HG03095 (cell line): ENCODE measurements at regions not wholly inside any gene's neighbourhood (a gene's known extent, or its start where the extent isn't known, plus 50 kb on each side); places are given as distances from the start of the nearest gene placed in this dataset.

ENCODE experiments used
- ATAC-seq: cut with Tn5 transposase; IDR thresholded peaks from one replicate; pipeline ENCODE4 v1.9.1; 2021; ENCODE audit warnings: moderate library complexity; ENCODE audit not compliant: unreplicated experiment

GRCh38 chr11:128269466-128269865 is 317.9 kb downstream of the ETS1 start:
- no peak for ATAC-seq

DNA sequence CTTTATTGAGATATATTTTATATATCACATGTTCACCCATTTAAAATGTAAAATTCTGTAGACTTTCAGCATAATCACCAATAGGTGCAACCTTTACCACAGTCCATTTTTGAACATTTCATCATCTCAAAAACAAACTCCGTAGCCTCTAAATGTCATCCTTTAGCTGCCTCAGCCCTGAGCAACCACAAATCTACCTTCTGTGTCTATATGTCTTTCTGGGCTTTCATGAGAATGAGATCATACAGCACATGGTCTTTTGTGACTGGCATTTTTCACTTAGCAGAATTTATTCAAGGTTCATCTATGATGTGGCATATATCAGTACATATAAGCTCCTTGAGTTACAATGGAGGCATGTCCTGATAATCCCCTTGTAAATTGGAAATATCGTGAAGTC is 320.5 kb downstream of the ETS1 start:
- no peak for ATAC-seq

DNA sequence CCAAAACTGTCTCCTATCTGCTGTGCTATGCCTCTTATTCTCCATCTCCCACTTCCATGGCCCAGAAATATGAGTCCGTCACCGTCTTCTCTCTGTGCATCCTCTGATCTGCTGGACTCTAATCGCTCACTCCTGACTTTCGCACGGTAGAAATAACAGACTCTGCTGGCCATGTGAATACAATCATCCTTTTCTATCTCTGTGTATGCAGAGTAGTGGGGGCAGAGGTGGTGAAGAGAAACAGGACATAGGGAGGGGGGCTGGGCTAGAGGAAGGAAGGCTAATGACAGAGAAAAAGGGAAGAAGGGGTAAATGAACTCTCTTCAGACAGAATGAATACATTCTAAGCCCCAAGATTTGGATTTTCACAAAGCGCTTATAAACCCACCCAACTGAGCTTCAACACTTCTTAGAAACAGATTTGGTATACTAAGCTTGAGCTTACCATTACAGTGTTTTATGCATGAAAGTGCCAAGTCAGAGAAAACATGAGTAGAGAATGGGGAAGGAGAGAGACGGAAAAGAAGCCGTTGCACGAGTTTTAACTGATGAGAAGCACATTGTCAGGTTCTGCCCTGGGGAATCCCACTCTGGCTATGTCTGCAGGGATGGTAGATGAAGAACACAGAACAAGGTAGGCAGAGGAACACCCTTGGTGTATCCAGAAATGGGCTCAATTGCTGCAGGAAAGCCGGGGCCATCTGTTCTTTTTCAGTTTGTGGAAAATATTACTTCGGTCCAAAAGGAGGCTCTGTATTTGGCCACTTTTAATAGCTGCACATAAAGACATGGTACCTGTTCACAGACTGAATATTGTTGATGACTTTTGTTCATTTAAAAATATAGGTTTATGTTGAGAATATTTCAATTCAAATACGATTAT is 324.7 kb downstream of the ETS1 start:
- ATAC-seq = no peak

DNA sequence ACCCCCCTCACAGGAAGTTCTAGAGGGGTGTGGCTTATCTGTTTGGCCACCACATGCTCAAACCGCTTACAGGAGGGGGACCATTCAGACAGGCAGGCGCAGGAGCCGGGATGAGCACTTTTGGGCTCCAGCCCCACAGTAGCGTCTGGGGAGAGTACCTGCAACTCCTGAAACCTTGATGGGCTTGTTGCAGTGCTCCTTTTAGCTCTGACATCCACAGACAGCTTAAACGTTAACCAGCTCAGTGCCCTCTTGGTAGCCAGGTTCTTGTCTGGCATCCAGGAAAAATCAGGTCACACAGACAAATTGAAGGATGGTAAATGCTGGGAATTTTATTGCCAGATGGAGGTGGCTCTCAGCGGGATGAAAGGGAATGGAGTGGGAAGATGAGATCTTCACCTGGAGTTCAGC is 326.3 kb downstream of the ETS1 start:
- no peak for ATAC-seq

DNA sequence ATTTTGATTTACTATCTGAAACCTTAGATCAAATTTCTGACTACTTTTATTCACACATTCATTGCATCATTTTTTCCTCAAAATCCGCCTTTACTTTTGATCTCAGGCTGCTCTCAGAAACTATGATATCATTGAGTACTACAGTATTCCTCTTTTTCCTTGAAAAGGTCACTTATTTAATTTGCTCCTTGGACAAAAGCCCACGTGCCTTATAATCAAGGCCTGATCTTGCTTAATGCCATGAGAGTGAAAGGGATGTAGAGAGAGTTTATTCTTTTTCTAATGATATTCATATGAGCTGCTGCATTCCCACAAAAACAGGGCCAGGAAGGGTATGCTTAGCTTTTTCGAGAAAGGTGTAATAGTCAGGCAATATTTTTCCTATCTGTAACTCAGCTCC is 327.0 kb downstream of the ETS1 start:
- no peak for ATAC-seq

DNA sequence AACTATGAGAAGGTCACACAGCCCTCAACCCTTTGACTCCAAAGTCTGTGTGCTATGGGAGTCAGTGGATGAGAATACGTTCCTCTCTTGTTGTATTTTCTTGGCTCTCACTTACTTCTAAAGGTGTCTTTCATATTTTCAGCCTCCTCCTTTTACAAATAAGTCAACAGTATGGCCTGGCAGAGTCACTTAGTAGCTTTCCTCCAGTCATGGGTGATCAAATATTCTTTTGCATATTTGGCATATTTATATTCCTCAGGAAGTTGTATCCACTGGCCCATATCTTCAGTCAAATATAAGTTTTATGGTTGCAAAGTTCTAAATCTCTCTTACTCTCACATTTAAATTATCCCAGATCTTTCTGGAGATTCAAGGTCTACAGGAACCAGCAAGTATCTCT is 327.5 kb downstream of the ETS1 start:
- no peak for ATAC-seq

DNA sequence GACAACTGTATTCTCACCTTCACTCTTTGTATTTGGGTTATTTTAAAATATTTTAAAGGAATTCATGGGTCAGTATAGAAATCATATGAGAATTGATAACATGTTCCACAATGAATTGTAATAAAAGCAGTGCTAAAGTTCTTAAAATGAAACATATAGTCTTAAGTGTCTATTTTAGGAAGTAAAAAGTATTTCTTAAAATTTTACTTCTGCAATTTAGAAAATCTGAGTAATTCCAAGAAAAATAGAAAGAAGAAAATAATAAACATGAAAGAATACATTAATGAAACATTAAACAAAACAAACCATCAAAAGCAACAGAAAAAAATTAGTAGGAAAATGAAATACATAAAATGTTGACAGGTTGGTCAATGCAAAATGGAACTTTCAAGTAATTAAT is 332.4 kb downstream of the ETS1 start:
- ATAC-seq = no peak

GRCh38 chr11:128251140-128251539 is 336.2 kb downstream of the ETS1 start:
- no peak for ATAC-seq

GRCh38 chr11:128250482-128250881 is 336.9 kb downstream of the ETS1 start:
- ATAC-seq = no peak

DNA sequence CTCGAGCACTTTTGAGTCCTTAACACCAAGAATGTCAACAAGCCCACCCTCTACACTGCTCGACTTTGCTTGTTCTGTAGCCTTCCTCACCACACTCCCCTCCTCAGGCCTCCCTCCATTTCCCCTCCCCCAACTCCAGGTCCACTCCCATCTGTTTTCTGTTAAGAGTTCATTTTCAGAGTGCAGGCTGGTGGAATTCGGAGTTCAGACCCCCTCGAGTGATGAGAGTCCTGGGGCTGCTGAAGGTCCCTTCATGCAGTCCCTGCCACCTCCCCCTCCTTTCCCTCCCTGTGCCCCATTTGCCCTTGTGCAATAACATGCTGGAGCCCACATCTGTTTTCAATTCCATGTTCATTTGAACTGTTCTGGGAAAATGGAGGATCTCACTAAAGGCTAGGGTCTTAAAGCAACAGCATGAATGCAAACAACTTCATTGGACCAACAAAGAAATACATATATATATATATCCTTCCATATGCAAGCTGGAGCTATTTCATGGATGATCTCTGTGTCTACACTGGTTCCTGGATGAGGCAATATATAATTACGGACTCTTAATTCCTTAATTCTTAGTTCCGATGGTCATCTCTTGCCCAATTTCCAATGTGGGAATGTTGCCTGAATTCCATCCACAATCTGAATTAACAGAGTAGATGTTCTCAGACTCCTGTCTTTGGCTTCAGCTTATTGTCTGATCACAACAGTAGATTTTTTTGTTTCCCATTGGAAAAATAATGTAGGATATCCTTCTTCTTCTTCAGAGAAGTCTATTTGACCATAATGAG is 340.4 kb downstream of the ETS1 start:
- ATAC-seq = no peak

DNA sequence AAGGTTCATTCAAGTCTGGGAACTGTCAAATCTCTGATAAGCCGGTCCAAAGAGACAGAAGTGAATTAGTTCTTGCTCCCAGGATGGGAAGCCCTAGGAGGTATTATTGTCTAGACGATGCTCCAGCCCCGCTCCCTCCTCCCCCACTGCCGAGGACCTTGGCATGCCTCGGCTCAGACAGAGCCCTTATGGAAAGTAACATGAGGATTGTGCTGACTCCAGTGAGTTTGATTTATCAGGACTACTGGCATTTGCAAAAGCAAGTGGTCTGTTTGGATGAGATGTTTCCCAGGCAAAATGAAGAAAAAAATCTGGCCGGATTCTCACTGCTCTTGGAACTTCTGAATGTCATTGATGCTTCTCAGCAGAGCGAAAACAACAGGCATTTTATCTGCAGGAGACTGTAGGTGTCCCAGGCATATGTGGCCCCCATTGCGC is 341.0 kb downstream of the ETS1 start:
- no peak for ATAC-seq

DNA sequence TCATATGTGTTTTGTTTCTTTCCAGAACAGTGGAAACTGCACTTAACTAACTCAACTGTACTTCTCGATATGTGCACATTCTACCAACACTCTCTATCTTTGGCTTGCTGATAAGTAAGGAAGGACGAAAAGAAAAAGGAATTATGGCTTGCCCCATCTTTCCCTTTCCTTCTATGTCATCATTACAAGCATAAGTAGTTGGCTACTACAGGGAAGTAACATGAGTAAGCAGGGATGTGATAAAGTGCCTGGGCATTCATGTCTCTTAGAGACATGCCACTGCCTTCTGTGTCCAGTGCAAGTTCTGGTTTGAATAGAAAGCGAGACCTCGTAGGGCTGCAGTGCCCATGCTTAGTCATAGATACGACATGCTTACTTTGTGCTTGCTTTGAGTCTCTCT is 342.5 kb downstream of the ETS1 start:
- ATAC-seq = no peak

- no peak for ATAC-seq
These were observed 344.9 kb downstream of the ETS1 start for GRCh38 chr11:128242451-128242850.

DNA sequence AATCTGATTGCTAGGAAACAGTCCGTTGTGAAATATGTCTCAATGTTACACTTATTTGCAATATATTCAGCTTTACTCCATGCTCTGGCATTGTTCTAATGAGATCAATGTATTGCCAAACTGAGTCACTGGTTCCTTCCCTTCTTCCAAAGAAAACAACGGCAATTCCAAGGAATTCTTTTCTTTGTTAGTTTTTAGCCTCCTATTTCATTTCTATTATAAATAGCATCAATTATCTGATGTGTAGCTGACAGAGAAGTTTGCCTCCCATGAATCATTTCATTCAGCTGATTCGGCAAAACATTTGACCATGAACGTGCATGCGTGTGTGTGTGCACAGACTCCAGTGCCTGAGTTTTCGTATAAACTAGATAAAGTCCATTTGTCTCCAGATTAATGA is 346.8 kb downstream of the ETS1 start:
- no peak for ATAC-seq

- no peak for ATAC-seq
These were observed 348.1 kb downstream of the ETS1 start for GRCh38 chr11:128239306-128239705.

DNA sequence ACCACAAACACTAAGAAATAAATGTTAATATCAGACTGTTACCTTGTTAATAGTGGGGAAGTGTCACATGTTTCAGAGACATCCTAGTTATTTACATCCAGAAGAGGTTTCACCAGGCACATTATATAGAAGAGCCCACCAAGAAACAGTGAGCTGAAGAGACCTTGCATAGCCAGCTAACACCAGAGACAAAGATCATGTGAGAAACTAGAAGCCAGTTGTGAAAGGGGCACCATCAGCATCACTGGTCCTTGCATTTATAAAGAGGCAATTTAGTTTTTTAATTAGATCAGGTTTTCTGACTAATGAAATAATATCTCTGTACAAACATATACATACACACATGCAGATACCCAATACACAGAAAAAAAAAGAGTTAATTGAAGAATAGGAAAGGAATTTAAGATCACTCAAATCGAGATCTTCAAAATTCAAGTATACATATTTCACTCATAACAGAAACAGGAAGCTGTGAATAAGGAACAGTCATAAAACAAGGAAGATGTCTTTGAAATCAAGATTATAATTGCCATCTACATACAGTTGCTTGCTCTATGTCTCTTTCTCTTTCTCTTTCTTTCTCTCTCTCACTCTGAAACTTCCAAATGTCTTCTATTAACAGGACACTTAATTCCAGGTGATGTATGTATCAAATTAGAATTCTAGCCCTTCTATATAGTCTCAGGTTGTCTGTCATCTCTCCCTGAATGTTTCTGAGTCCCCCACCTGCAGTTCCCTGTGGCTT is 348.7 kb downstream of the ETS1 start:
- no peak for ATAC-seq

- ATAC-seq = no peak
These were observed 350.6 kb downstream of the ETS1 start for GRCh38 chr11:128236506-128237498.

- ATAC-seq = no peak
These were observed 351.4 kb downstream of the ETS1 start for GRCh38 chr11:128235958-128236357.

GRCh38 chr11:128235426-128235825 is 351.9 kb downstream of the ETS1 start:
- ATAC-seq = no peak

DNA sequence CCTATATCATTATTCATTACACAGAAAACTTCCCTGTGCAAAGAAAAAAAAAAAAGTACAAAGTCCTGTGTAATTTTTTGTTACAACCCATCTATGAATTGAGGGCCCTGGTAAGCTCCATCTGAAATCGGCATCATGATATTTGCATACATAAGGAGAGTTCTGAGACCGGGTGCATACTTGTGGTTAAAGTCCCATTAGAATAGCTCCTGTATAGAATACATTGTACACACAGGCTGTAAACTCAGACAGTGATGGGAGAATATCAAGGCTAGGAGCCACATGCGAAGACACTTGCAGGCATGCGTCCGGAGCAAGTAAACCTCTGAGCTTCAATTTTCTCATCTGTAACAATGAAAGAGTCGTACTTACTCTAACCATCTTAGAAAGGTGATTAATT is 353.2 kb downstream of the ETS1 start:
- no peak for ATAC-seq
